ENCODE measurements at regions not wholly inside any gene's neighbourhood (a gene's known extent, or its start where the extent isn't known, plus 50 kb on each side); places are given as distances from the start of the nearest gene placed in this dataset.

GRCh38 chr20:43292222-43292621 lies 102.5 kb upstream of the PTPRT start:
- H3K27ac ChIP-seq, result no peak overlapping the region
- H3K36me3 ChIP-seq, result no peaks in the 10 kb centered on the region
- no peaks in the 10 kb centered on the region for H3K9me3 ChIP-seq
- H3K4me1 ChIP-seq, result no peaks in the 10 kb centered on the region
- no peak overlapping the region for H3K4me3 ChIP-seq
- TF ChIP-seq POLR2AphosphoS5 (IDR thresholded peaks at IDR 0.05) (no peak), EP300 (IDR thresholded peaks at IDR 0.05) (no peak), POLR2A (IDR thresholded peaks at IDR 0.05) (no peak), CTCF (IDR thresholded peaks at IDR 0.05) (no peak)
- H3K27me3 ChIP-seq, result no peaks in the 10 kb centered on the region
- 65% methylated on average over 3 of the region's 3 CpGs for WGBS
- no peak for DNase-seq (ENCODE audit: low spot score in 2 of 2)

- no peak overlapping the region for H3K27ac ChIP-seq
- DNase-seq (ENCODE audit: low spot score in 2 of 2), result no peak
- H3K4me3 ChIP-seq, result no peak overlapping the region
- H3K36me3 ChIP-seq, result no peaks in the 10 kb centered on the region
- H3K27me3 ChIP-seq, result no peaks in the 10 kb centered on the region
- TF ChIP-seq EP300 (IDR thresholded peaks at IDR 0.05) (no peak), POLR2A (IDR thresholded peaks at IDR 0.05) (no peak), POLR2AphosphoS5 (IDR thresholded peaks at IDR 0.05) (no peak), CTCF (IDR thresholded peaks at IDR 0.05) (no peak)
- 64% methylated on average over 2 of the region's 2 CpGs for WGBS
- H3K4me1 ChIP-seq, result no peaks in the 10 kb centered on the region
- H3K9me3 ChIP-seq, result no peaks in the 10 kb centered on the region
Measured at GRCh38 chr20:43287637-43288036, 97.9 kb upstream of the PTPRT start.

- H3K4me3 ChIP-seq, result no peak overlapping the region
- no peaks in the 10 kb centered on the region for H3K36me3 ChIP-seq
- 66% methylated on average over 3 of the region's 3 CpGs for WGBS
- H3K27me3 ChIP-seq, result no peaks in the 10 kb centered on the region
- no peaks in the 10 kb centered on the region for H3K4me1 ChIP-seq
- H3K27ac ChIP-seq, result no peak overlapping the region
- no peak for TF ChIP-seq POLR2AphosphoS5 (IDR thresholded peaks at IDR 0.05)
- TF ChIP-seq EP300 (IDR thresholded peaks at IDR 0.05), result no peak
- TF ChIP-seq CTCF (IDR thresholded peaks at IDR 0.05), result no peak
- TF ChIP-seq POLR2A (IDR thresholded peaks at IDR 0.05), result no peak
- no peaks in the 10 kb centered on the region for H3K9me3 ChIP-seq
- DNase-seq (ENCODE audit: low spot score in 2 of 2), result no peak
Measured at GRCh38 chr20:43285170-43285569, 95.5 kb upstream of the PTPRT start.

- TF ChIP-seq POLR2A (IDR thresholded peaks at IDR 0.05) (no peak), EP300 (IDR thresholded peaks at IDR 0.05) (no peak), POLR2AphosphoS5 (IDR thresholded peaks at IDR 0.05) (no peak), CTCF (IDR thresholded peaks at IDR 0.05) (no peak)
- WGBS, result 78% methylated on average over 2 of the region's 2 CpGs
- no peak for DNase-seq (ENCODE audit: low spot score in 2 of 2)
- Histone ChIP-seq H3K27ac (no peak overlapping the region), H3K4me3 (no peak overlapping the region), H3K27me3 (peaks cover 1% of the 10 kb centered on the region), H3K36me3 (no peaks in the 10 kb centered on the region), H3K9me3 (no peaks in the 10 kb centered on the region), H3K4me1 (no peaks in the 10 kb centered on the region)
Measured at GRCh38 chr20:43284486-43284885, 94.8 kb upstream of the PTPRT start.

GRCh38 chr20:43283126-43283525 lies 93.4 kb upstream of the PTPRT start:
- H3K4me1 ChIP-seq, result no peaks in the 10 kb centered on the region
- TF ChIP-seq POLR2AphosphoS5 (IDR thresholded peaks at IDR 0.05) (no peak), CTCF (IDR thresholded peaks at IDR 0.05) (no peak), POLR2A (IDR thresholded peaks at IDR 0.05) (no peak), EP300 (IDR thresholded peaks at IDR 0.05) (no peak)
- no peak overlapping the region for H3K27ac ChIP-seq
- H3K4me3 ChIP-seq, result no peak overlapping the region
- no peak for DNase-seq (ENCODE audit: low spot score in 2 of 2)
- H3K27me3 ChIP-seq, result peaks cover 9% of the 10 kb centered on the region
- H3K9me3 ChIP-seq, result no peaks in the 10 kb centered on the region
- WGBS, result 83% methylated on average over 2 of the region's 2 CpGs
- no peaks in the 10 kb centered on the region for H3K36me3 ChIP-seq
